ENCODE measurements at regions not wholly inside any gene's neighbourhood (a gene's known extent, or its start where the extent isn't known, plus 50 kb on each side); places are given as distances from the start of the nearest gene placed in this dataset.

- TF ChIP-seq EGR1 (IDR thresholded peaks at IDR 0.05) (no peak), TEAD4 (IDR thresholded peaks at IDR 0.05) (no peak), YY1 (IDR thresholded peaks at IDR 0.05; ENCODE audit: low read depth) (no peak), TAF1 (IDR thresholded peaks at IDR 0.05; ENCODE audit: low read depth) (no peak), USF1 (IDR thresholded peaks at IDR 0.05) (no peak), EP300 (IDR thresholded peaks at IDR 0.05; ENCODE audit: borderline replicate concordance) (no peak)
- TF ChIP-seq, protein P1, sequence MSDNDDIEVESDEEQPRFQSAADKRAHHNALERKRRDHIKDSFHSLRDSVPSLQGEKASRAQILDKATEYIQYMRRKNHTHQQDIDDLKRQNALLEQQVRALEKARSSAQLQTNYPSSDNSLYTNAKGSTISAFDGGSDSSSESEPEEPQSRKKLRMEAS (IDR thresholded peaks at IDR 0.05) = no peak
Measured at GRCh38 chr19:29324717-29325116, 111.8 kb upstream of the UQCRFS1 start.
